Sigmoid colon (tissue), 6 donors: ENCODE measurements at regions not wholly inside any gene's neighbourhood (a gene's known extent, or its start where the extent isn't known, plus 50 kb on each side); places are given as distances from the start of the nearest gene placed in this dataset.

Experiments used
- DNase-seq: peaks from one replicate; pipeline ENCODE4 v3.0.0-alpha.2; 2019
- H3K27ac ChIP-seq, 4 donors: fragments of 200-600 bp; sonication (generic); one replicate each; pipeline ENCODE4 v1.5.1; 2016 to 2019; ENCODE audit warnings: mild to moderate bottlenecking in 1 of 4
- H3K27me3 ChIP-seq, 3 donors: fragments of 200-600 bp; sonication (generic); one replicate each; pipeline ENCODE4 v1.5.1; 2019; ENCODE audit warnings: mild to moderate bottlenecking in 1 of 3
- H3K36me3 ChIP-seq, 4 donors: fragments of 200-600 bp; sonication (generic); one replicate each; pipeline ENCODE4 v1.5.1; 2016 to 2019
- H3K4me1 ChIP-seq, 4 donors: fragments of 200-600 bp; sonication (generic); one replicate each; pipeline ENCODE4 v1.5.1; 2017 to 2019
- H3K4me3 ChIP-seq, 4 donors: fragments of 200-600 bp; sonication (generic); one replicate each; pipeline ENCODE4 v1.5.1; 2017 to 2019; ENCODE audit warnings: mild to moderate bottlenecking in 2 of 4, moderate library complexity in 1 of 4
- H3K9me3 ChIP-seq, 4 donors: fragments of 200-600 bp in 3 of 4; sonication (generic) in 3 of 4; one replicate each; pipeline versions ENCODE4 v1.5.1 to v1.6.1; 2013 to 2019
- CTCF ChIP-seq, 4 experiments: fragments of 450-650 bp in 3 of 4; fragments of 200-600 bp in 1 of 4; IDR thresholded peaks; one replicate each; pipeline ENCODE4 v1.5.1; 2016 to 2019; ENCODE audit warnings: antibody characterized with exemption in 4 of 4, mild to moderate bottlenecking in 3 of 4, moderate library complexity in 2 of 4
- EP300 ChIP-seq, 4 donors: sonication (generic); formaldehyde crosslinking; IDR thresholded peaks; one replicate each; pipeline ENCODE4 v1.6.1; 2017; ENCODE audit warnings: antibody characterized with exemption in 4 of 4
- POLR2A ChIP-seq, 2 donors: fragments of 450-650 bp; IDR thresholded peaks; one replicate each; pipeline ENCODE4 v1.6.1; 2016; ENCODE audit warnings: antibody characterized with exemption in 2 of 2, mild to moderate bottlenecking in 2 of 2, moderate library complexity in 2 of 2
- POLR2AphosphoS5 ChIP-seq, 4 donors: sonication (generic); formaldehyde crosslinking; IDR thresholded peaks; one replicate each; pipeline ENCODE4 v1.6.1; 2017; ENCODE audit warnings: antibody characterized with exemption in 4 of 4
- WGBS, 2 donors: extraction: QIAGEN DNeasy Blood & Tissue Kit; methylation state at CpG; one replicate each; pipeline ENCODE4 v1.1.7; 2013; 5-methylcytosine and 5-hydroxymethylcytosine counted together
- intact Hi-C: fragments of 100-400 bp; cut with DNase I; formaldehyde crosslinking; loops from one replicate; pipeline ENCODE4 v1.15.1; 2023
- donor health status: healthy with polysubstance abuse.
- donor health status: healthy.

- 68 to 74% methylated on average over 1 of the region's 1 CpG for WGBS, 2 donors
- intact Hi-C loops, result no loop called here
- Histone ChIP-seq H3K9me3 (peaks cover 0 to 4% (median 1%) of the 10 kb centered on the region in 4 donors), H3K4me3 (no peak overlapping the region), H3K27ac (no peak overlapping the region), H3K27me3 (no peaks in the 10 kb centered on the region), H3K4me1 (no peaks in the 10 kb centered on the region), H3K36me3 (no peaks in the 10 kb centered on the region)
- no peak for TF ChIP-seq POLR2A (IDR thresholded peaks at IDR 0.05)
- no peak for TF ChIP-seq EP300 (IDR thresholded peaks at IDR 0.05)
- TF ChIP-seq CTCF (IDR thresholded peaks at IDR 0.05), result no peak
- no peak for DNase-seq
These were observed 202.5 kb upstream of the ANKRD50 start for GRCh38 chr4:124915073-124915472.

GRCh38 chr4:124913237-124913636 lies 200.7 kb upstream of the ANKRD50 start:
- no peak for DNase-seq
- TF ChIP-seq CTCF (IDR thresholded peaks at IDR 0.05) (no peak), POLR2A (IDR thresholded peaks at IDR 0.05) (no peak), EP300 (IDR thresholded peaks at IDR 0.05) (no peak), POLR2AphosphoS5 (IDR thresholded peaks at IDR 0.05) (no peak)
- intact Hi-C loops, result no loop called here
- no peak overlapping the region for H3K4me3 ChIP-seq
- H3K4me1 ChIP-seq, result no peaks in the 10 kb centered on the region
- H3K9me3 ChIP-seq, result peaks cover 0 to 4% (median 1%) of the 10 kb centered on the region in 4 donors
- 78 to 90% methylated on average over 1 of the region's 1 CpG for WGBS, 2 donors
- no peaks in the 10 kb centered on the region for H3K27me3 ChIP-seq
- no peak overlapping the region for H3K27ac ChIP-seq
- H3K36me3 ChIP-seq, result no peaks in the 10 kb centered on the region

- Histone ChIP-seq H3K27me3 (no peaks in the 10 kb centered on the region), H3K27ac (no peak overlapping the region), H3K36me3 (no peaks in the 10 kb centered on the region), H3K4me1 (no peaks in the 10 kb centered on the region), H3K4me3 (no peak overlapping the region), H3K9me3 (peaks cover 0 to 4% (median 1%) of the 10 kb centered on the region in 4 donors)
- DNase-seq, result no peak
- TF ChIP-seq EP300 (IDR thresholded peaks at IDR 0.05) (no peak), POLR2A (IDR thresholded peaks at IDR 0.05) (no peak), POLR2AphosphoS5 (IDR thresholded peaks at IDR 0.05) (no peak), CTCF (IDR thresholded peaks at IDR 0.05) (no peak)
- intact Hi-C loops, result no loop called here
These were observed 197.8 kb upstream of the ANKRD50 start for GRCh38 chr4:124910327-124910726.

GRCh38 chr4:124907881-124908280 lies 195.3 kb upstream of the ANKRD50 start:
- intact Hi-C loops, result loop anchor here (10.0 kb wide), 1 partner anchor 193 kb away; the partner anchor contains the start of gene ANKRD50
- H3K4me1 ChIP-seq, result peaks cover 0 to 15% (median 10%) of the 10 kb centered on the region in 4 donors
- H3K27me3 ChIP-seq, result no peaks in the 10 kb centered on the region
- no peak for DNase-seq
- TF ChIP-seq POLR2AphosphoS5 (IDR thresholded peaks at IDR 0.05) (no peak), EP300 (IDR thresholded peaks at IDR 0.05) (no peak), POLR2A (IDR thresholded peaks at IDR 0.05) (no peak), CTCF (IDR thresholded peaks at IDR 0.05) (no peak)
- no peak overlapping the region for H3K27ac ChIP-seq
- no peaks in the 10 kb centered on the region for H3K36me3 ChIP-seq
- no peak overlapping the region for H3K4me3 ChIP-seq
- 86 to 87% methylated on average over 3 of the region's 3 CpGs for WGBS, 2 donors
- peaks cover 0 to 4% (median 1%) of the 10 kb centered on the region in 4 donors for H3K9me3 ChIP-seq

- H3K27me3 ChIP-seq, result no peaks in the 10 kb centered on the region
- 11 to 45% methylated on average over 4 of the region's 4 CpGs for WGBS, 2 donors
- no peak for DNase-seq
- H3K4me3 ChIP-seq, result no peak overlapping the region
- intact Hi-C loops, result loop anchor here (10.0 kb wide), 1 partner anchor 191 kb away; the partner anchor contains the start of gene ANKRD50
- H3K27ac ChIP-seq, result no peak overlapping the region
- TF ChIP-seq POLR2A (IDR thresholded peaks at IDR 0.05), result no peak
- TF ChIP-seq POLR2AphosphoS5 (IDR thresholded peaks at IDR 0.05), result no peak
- TF ChIP-seq EP300 (IDR thresholded peaks at IDR 0.05), result no peak
- no peak for TF ChIP-seq CTCF (IDR thresholded peaks at IDR 0.05)
- peaks cover 0 to 22% (median 14%) of the 10 kb centered on the region in 4 donors for H3K4me1 ChIP-seq
- H3K9me3 ChIP-seq, result no peaks in the 10 kb centered on the region
- H3K36me3 ChIP-seq, result no peaks in the 10 kb centered on the region
These were observed 192.9 kb upstream of the ANKRD50 start for GRCh38 chr4:124905441-124905840.
